Stomach (tissue), 8 donors: ENCODE measurements at regions not wholly inside any gene's neighbourhood (a gene's known extent, or its start where the extent isn't known, plus 50 kb on each side); places are given as distances from the start of the nearest gene placed in this dataset.
"Not testable (repeated sequence)": the region's sequence is repeated elsewhere in the genome, so short reads cannot be mapped to it uniquely, and the experiment has no call there.

Experiments
- DNase-seq, 2 donors: peaks; one replicate each; pipeline versions ENCODE4 v3.0.0 to v3.0.0-alpha.2; 2013 to 2019
- H3K27ac ChIP-seq, 5 donors: fragments of 200-600 bp in 4 of 5; sonication (generic) in 4 of 5; one replicate each; pipeline ENCODE4 v1.5.1; 2013 to 2019; ENCODE audit warnings: mild to moderate bottlenecking in 1 of 5, moderate library complexity in 1 of 5
- H3K27me3 ChIP-seq, 3 donors: fragments of 200-600 bp; sonication (generic); one replicate each; pipeline ENCODE4 v1.5.1; 2017 to 2019; ENCODE audit warnings: mixed run types in 1 of 3
- H3K36me3 ChIP-seq, 4 donors: fragments of 200-600 bp; sonication (generic); 1 replicate in 3 of 4; 2 replicates in 1 of 4; pipeline ENCODE4 v1.5.1; 2016 to 2019
- H3K4me1 ChIP-seq, 4 donors: fragments of 200-600 bp; sonication (generic); one replicate each; pipeline ENCODE4 v1.5.1; 2016 to 2019
- H3K4me3 ChIP-seq, 4 donors: fragments of 200-600 bp; sonication (generic) in 3 of 4; one replicate each; pipeline ENCODE4 v1.5.1; 2016 to 2019; ENCODE audit warnings: mild to moderate bottlenecking in 1 of 4
- H3K9me3 ChIP-seq, 4 donors: fragments of 200-600 bp; sonication (generic); one replicate each; pipeline ENCODE4 v1.5.1; 2016 to 2019
- CTCF ChIP-seq, 7 experiments: fragments of 450-650 bp in 4 of 7; fragments of 200-600 bp in 3 of 7; sonication (generic) in 3 of 7; IDR thresholded peaks; one replicate each; pipeline ENCODE4 v1.5.1; 2016 to 2019; ENCODE audit warnings: antibody characterized with exemption in 7 of 7, control low read depth in 2 of 7, mild to moderate bottlenecking in 1 of 7
- EP300 ChIP-seq: sonication (generic); formaldehyde crosslinking; IDR thresholded peaks from one replicate; pipeline ENCODE4 v1.6.1; 2017; ENCODE audit warnings: antibody characterized with exemption
- POLR2A ChIP-seq, 4 donors: fragments of 450-650 bp; IDR thresholded peaks; one replicate each; pipeline ENCODE4 v1.6.1; 2016; ENCODE audit warnings: antibody characterized with exemption in 4 of 4, control low read depth in 2 of 4, mild to moderate bottlenecking in 1 of 4, moderate library complexity in 1 of 4
- POLR2AphosphoS5 ChIP-seq, 3 donors: sonication (generic); formaldehyde crosslinking; IDR thresholded peaks; one replicate each; pipeline ENCODE4 v1.6.1; 2016; ENCODE audit warnings: antibody characterized with exemption in 3 of 3
- WGBS, 5 donors: extraction: QIAGEN DNeasy Blood & Tissue Kit in 3 of 5; methylation state at CpG; one replicate each; pipeline versions ENCODE4 v1.1.5 to v1.1.7; 2013 to 2018; 5-methylcytosine and 5-hydroxymethylcytosine counted together
- intact Hi-C: fragments of 100-400 bp; cut with DNase I; formaldehyde crosslinking; loops from one replicate; pipeline ENCODE4 v1.15.1; 2023; ENCODE audit warnings: low total_unique reads
- donor health status: healthy with polysubstance abuse.
- donor health status: Bipolar disorder and iron deficiency.
- donor health status: healthy.

DNA sequence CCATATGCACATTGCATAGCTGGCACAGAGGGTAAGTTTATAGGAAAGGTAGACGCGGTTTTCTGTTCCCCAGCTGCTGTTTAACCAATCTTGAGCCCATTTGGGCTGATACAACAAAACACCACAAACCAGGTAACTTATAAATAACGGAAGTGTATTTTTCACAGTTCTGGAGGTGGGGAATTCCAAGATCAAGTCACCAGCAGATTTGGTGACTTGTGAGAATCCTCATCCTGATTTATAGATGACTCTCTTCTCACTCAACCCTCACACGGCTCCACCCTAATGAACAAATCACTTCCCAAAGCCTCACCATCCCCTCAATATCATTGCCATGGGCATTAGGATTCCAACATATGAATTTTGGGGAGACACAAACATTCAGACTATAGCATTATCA, 694.4 kb upstream of the NR2F2 start:
- intact Hi-C loops = no loop called here
- 74 to 94% (median 89%) methylated on average over 4 of the region's 4 CpGs for WGBS, 5 donors
- H3K27ac ChIP-seq = no peak overlapping the region
- DNase-seq = no peak
- no peaks in the 10 kb centered on the region for H3K27me3 ChIP-seq
- H3K4me1 ChIP-seq = no peaks in the 10 kb centered on the region
- H3K9me3 ChIP-seq = no peaks in the 10 kb centered on the region
- no peak for TF ChIP-seq POLR2A (IDR thresholded peaks at IDR 0.05)
- TF ChIP-seq EP300 = no peak
- TF ChIP-seq POLR2AphosphoS5 (IDR thresholded peaks at IDR 0.05) = no peak
- H3K36me3 ChIP-seq = no peaks in the 10 kb centered on the region
- no peak overlapping the region for H3K4me3 ChIP-seq

DNA sequence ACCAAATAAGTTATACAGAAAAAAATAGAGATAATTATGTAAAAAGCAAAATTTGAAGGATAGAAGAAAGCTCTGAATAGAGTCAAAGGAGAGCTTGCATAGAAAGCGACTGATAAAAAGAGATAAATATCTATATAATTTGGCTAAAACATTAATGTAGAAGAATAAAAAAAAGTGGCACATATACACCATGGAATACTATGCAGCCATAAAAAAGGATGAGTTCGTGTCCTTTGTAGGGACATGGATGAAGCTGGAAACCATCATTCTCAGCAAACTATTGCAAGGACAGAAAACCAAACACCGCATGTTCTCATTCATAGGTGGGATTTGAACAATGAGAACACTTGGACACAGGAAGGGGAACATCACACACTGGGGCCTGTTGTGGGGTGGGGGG, 693.3 kb upstream of the NR2F2 start:
- H3K4me3 ChIP-seq, H3K9me3 ChIP-seq, H3K36me3 ChIP-seq, DNase-seq, H3K27ac ChIP-seq, H3K27me3 ChIP-seq, intact Hi-C loops, H3K4me1 ChIP-seq: not testable (repeated sequence)
- WGBS, 5 donors = 90 to 100% (median 93%) methylated on average over 3 of the region's 3 CpGs

DNA sequence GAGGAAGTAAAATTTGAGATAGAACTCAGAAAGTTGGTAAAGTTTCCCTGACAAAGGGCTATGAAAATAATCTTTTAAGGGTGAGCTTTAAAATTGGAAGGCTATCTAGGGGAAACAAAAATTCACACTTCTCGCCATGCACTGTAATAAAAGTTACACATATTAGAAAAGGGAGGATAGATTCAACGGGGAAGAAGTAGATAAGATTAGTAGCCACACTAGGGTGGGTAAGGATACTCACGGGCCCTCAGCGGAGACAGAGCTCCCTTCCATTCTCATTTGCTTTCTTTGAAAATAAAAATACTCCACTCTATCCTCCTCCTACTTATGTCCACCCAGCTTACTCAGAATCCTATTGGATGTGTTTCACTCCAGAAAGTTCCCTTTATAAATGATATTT, 691.3 kb upstream of the NR2F2 start:
- H3K4me1 ChIP-seq = no peaks in the 10 kb centered on the region
- no peak for DNase-seq
- WGBS, 5 donors = 76 to 86% (median 79%) methylated on average over 4 of the region's 4 CpGs
- H3K36me3 ChIP-seq = no peaks in the 10 kb centered on the region
- no peak overlapping the region for H3K4me3 ChIP-seq
- intact Hi-C loops = no loop called here
- TF ChIP-seq EP300 = no peak
- TF ChIP-seq POLR2A (IDR thresholded peaks at IDR 0.05) = no peak
- no peak for TF ChIP-seq POLR2AphosphoS5 (IDR thresholded peaks at IDR 0.05)
- TF ChIP-seq CTCF (IDR thresholded peaks at IDR 0.05) = no peak
- no peaks in the 10 kb centered on the region for H3K27me3 ChIP-seq
- H3K27ac ChIP-seq = no peak overlapping the region
- no peaks in the 10 kb centered on the region for H3K9me3 ChIP-seq

DNA sequence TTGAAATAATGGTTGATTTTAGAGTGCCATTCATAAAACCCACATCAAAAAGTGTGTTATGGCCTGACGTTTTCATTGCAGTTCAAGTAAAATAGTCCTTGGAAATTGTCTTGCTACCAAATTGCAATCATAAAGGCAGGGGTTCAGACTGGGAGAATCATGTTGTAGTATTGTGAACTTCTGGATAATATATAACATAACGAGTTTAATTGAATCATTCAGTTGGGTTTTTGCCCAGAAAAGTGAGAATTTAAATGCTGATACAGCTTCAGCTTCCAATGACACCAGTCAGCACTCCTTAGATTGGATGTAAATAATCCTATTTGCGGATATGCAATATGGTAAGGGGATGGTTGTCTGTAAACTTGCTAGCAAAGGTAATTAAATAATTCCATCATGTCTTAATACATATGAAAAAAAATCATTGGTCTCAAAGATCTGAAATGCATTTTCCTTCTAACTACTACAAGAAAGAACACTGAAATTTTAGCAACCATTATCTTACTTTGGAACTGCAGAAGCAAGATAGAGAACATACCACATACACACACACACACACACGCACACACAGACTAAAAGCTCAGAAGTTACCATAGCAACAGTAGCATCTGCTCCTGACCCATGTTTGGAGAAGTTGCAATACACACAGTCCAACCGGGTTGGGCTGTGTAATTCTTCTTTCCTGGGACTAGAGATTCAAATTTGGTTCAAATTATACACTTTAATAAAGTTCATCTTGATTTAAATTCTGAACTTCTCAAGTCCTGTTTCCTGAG, 686.2 kb upstream of the NR2F2 start:
- intact Hi-C loops = no loop called here
- H3K36me3 ChIP-seq = no peaks in the 10 kb centered on the region
- 69 to 78% (median 71%) methylated on average over 5 of the region's 5 CpGs for WGBS, 5 donors
- peaks cover 0 to 4% (median 0%) of the 10 kb centered on the region in 4 donors for H3K4me1 ChIP-seq
- no peak overlapping the region for H3K4me3 ChIP-seq
- DNase-seq = peak in 1 of 2 donors; percentile 77
- H3K27me3 ChIP-seq = no peaks in the 10 kb centered on the region
- TF ChIP-seq EP300 = no peak
- no peak for TF ChIP-seq POLR2AphosphoS5 (IDR thresholded peaks at IDR 0.05)
- TF ChIP-seq POLR2A (IDR thresholded peaks at IDR 0.05) = no peak
- TF ChIP-seq CTCF (IDR thresholded peaks at IDR 0.05) = no peak
- no peaks in the 10 kb centered on the region for H3K9me3 ChIP-seq
- no peak overlapping the region for H3K27ac ChIP-seq

GRCh38 chr15:95645791-95646338, 684.6 kb upstream of the NR2F2 start:
- WGBS, 5 donors = 80 to 88% (median 85%) methylated on average over 4 of the region's 4 CpGs
- H3K4me1 ChIP-seq = peaks cover 0 to 4% (median 0%) of the 10 kb centered on the region in 4 donors
- no peak overlapping the region for H3K27ac ChIP-seq
- no peak for DNase-seq
- TF ChIP-seq POLR2AphosphoS5 (IDR thresholded peaks at IDR 0.05) (no peak), EP300 (no peak), CTCF (IDR thresholded peaks at IDR 0.05) (no peak), POLR2A (IDR thresholded peaks at IDR 0.05) (no peak)
- no peak overlapping the region for H3K4me3 ChIP-seq
- H3K36me3 ChIP-seq = no peaks in the 10 kb centered on the region
- intact Hi-C loops = no loop called here
- no peaks in the 10 kb centered on the region for H3K27me3 ChIP-seq
- H3K9me3 ChIP-seq = no peaks in the 10 kb centered on the region
